ENCODE measurements at regions not wholly inside any gene's neighbourhood (a gene's known extent, or its start where the extent isn't known, plus 50 kb on each side); places are given as distances from the start of the nearest gene placed in this dataset.

- H3K4me1 ChIP-seq = no peaks in the 10 kb centered on the region
- no peak for TF ChIP-seq CTCF (IDR thresholded peaks at IDR 0.05)
- H3K27me3 ChIP-seq = no peaks in the 10 kb centered on the region
- no peak overlapping the region for H3K27ac ChIP-seq
- no peak overlapping the region for H3K4me3 ChIP-seq
- no peak for DNase-seq (ENCODE audit: low spot score)
- H3K9me3 ChIP-seq = no peaks in the 10 kb centered on the region
- no peaks in the 10 kb centered on the region for H3K36me3 ChIP-seq
Observed at GRCh38 chr3:22745321-22745720, 457.8 kb upstream of the UBE2E2 start.

GRCh38 chr3:22746221-22746620 lies 456.9 kb upstream of the UBE2E2 start:
- Histone ChIP-seq H3K4me1 (no peaks in the 10 kb centered on the region), H3K9me3 (no peaks in the 10 kb centered on the region), H3K27ac (no peak overlapping the region), H3K4me3 (no peak overlapping the region), H3K27me3 (no peaks in the 10 kb centered on the region), H3K36me3 (no peaks in the 10 kb centered on the region)
- no peak for TF ChIP-seq CTCF (IDR thresholded peaks at IDR 0.05)
- DNase-seq (ENCODE audit: low spot score) = no peak

GRCh38 chr3:22748453-22749045 lies 454.6 kb upstream of the UBE2E2 start:
- Histone ChIP-seq H3K4me3 (no peak overlapping the region), H3K27me3 (no peaks in the 10 kb centered on the region), H3K9me3 (no peaks in the 10 kb centered on the region), H3K36me3 (no peaks in the 10 kb centered on the region), H3K4me1 (no peaks in the 10 kb centered on the region), H3K27ac (no peak overlapping the region)
- TF ChIP-seq CTCF (IDR thresholded peaks at IDR 0.05) = no peak
- no peak for DNase-seq (ENCODE audit: low spot score)

GRCh38 chr3:22759636-22760310 lies 443.4 kb upstream of the UBE2E2 start:
- H3K4me1 ChIP-seq = no peaks in the 10 kb centered on the region
- no peaks in the 10 kb centered on the region for H3K27me3 ChIP-seq
- no peak overlapping the region for H3K27ac ChIP-seq
- no peak for TF ChIP-seq CTCF (IDR thresholded peaks at IDR 0.05)
- H3K36me3 ChIP-seq = no peaks in the 10 kb centered on the region
- DNase-seq (ENCODE audit: low spot score) = no peak
- H3K9me3 ChIP-seq = peaks cover 0 to 6% of the 10 kb centered on the region in 2 donors
- no peak overlapping the region for H3K4me3 ChIP-seq

- DNase-seq (ENCODE audit: low spot score) = no peak
- no peaks in the 10 kb centered on the region for H3K27me3 ChIP-seq
- H3K9me3 ChIP-seq = peaks cover 0 to 6% of the 10 kb centered on the region in 2 donors
- H3K4me1 ChIP-seq = no peaks in the 10 kb centered on the region
- H3K4me3 ChIP-seq = no peak overlapping the region
- TF ChIP-seq CTCF (IDR thresholded peaks at IDR 0.05) = no peak
- H3K36me3 ChIP-seq = no peaks in the 10 kb centered on the region
- H3K27ac ChIP-seq = no peak overlapping the region
Observed at GRCh38 chr3:22765679-22766078, 437.4 kb upstream of the UBE2E2 start.

- Histone ChIP-seq H3K36me3 (no peaks in the 10 kb centered on the region), H3K27ac (no peak overlapping the region), H3K27me3 (no peaks in the 10 kb centered on the region), H3K9me3 (no peaks in the 10 kb centered on the region), H3K4me3 (no peak overlapping the region), H3K4me1 (no peaks in the 10 kb centered on the region)
- no peak for DNase-seq (ENCODE audit: low spot score)
- no peak for TF ChIP-seq CTCF (IDR thresholded peaks at IDR 0.05)
Observed at GRCh38 chr3:22777834-22778233, 425.3 kb upstream of the UBE2E2 start.
